GM19238 (cell line): ENCODE measurements at regions not wholly inside any gene's neighbourhood (a gene's known extent, or its start where the extent isn't known, plus 50 kb on each side); places are given as distances from the start of the nearest gene placed in this dataset.
"Not testable (repeated sequence)": the region's sequence is repeated elsewhere in the genome, so short reads cannot be mapped to it uniquely, and the experiment has no call there.

Source experiments
- DNase-seq: peaks from one replicate; pipeline ENCODE4 v3.0.0; 2011; ENCODE audit warnings: low spot score; ENCODE audit not compliant: insufficient read length

GRCh38 chr17:70691150-70691549 lies 521.8 kb downstream of the KCNJ2 start:
- DNase-seq = no peak

- no peak for DNase-seq
Measured at GRCh38 chr17:70699408-70699807, 530.1 kb downstream of the KCNJ2 start.

GRCh38 chr17:70702683-70703255 lies 533.4 kb downstream of the KCNJ2 start:
- no peak for DNase-seq

GRCh38 chr17:70709596-70709995 lies 540.3 kb downstream of the KCNJ2 start:
- no peak for DNase-seq

GRCh38 chr17:70713694-70714093 lies 544.4 kb downstream of the KCNJ2 start:
- no peak for DNase-seq

- no peak for DNase-seq
Measured at GRCh38 chr17:70716551-70716950, 547.2 kb downstream of the KCNJ2 start.

GRCh38 chr17:70717042-70717441 lies 547.7 kb downstream of the KCNJ2 start:
- no peak for DNase-seq

- no peak for DNase-seq
Measured at GRCh38 chr17:70736375-70736957, 567.1 kb downstream of the KCNJ2 start.

- DNase-seq = no peak
Measured at GRCh38 chr17:70739065-70739464, 569.7 kb downstream of the KCNJ2 start.

GRCh38 chr17:70746574-70746973 lies 577.2 kb downstream of the KCNJ2 start:
- DNase-seq = not testable (repeated sequence)

GRCh38 chr17:70750983-70751382 lies 581.7 kb downstream of the KCNJ2 start:
- no peak for DNase-seq

GRCh38 chr17:70752461-70752860 lies 583.1 kb downstream of the KCNJ2 start:
- not testable (repeated sequence) for DNase-seq

GRCh38 chr17:70752966-70753467 lies 583.7 kb downstream of the KCNJ2 start:
- no peak for DNase-seq

GRCh38 chr17:70763018-70763417 lies 593.7 kb downstream of the KCNJ2 start:
- DNase-seq = no peak

- no peak for DNase-seq
Measured at GRCh38 chr17:70767102-70767701, 597.9 kb downstream of the KCNJ2 start.

GRCh38 chr17:70769956-70770355 lies 600.6 kb downstream of the KCNJ2 start:
- DNase-seq = no peak

GRCh38 chr17:70771804-70772386 lies 602.6 kb downstream of the KCNJ2 start:
- no peak for DNase-seq

GRCh38 chr17:70772761-70773160 lies 603.4 kb downstream of the KCNJ2 start:
- no peak for DNase-seq

- no peak for DNase-seq
Measured at GRCh38 chr17:70773258-70773657, 603.9 kb downstream of the KCNJ2 start.

GRCh38 chr17:70774339-70775117 lies 605.2 kb downstream of the KCNJ2 start:
- DNase-seq = no peak

- no peak for DNase-seq
Measured at GRCh38 chr17:70775679-70776078, 606.3 kb downstream of the KCNJ2 start.

- DNase-seq = no peak
Measured at GRCh38 chr17:70776441-70776840, 607.1 kb downstream of the KCNJ2 start.
